Transverse colon (tissue), 3 donors: ENCODE measurements at regions not wholly inside any gene's neighbourhood (a gene's known extent, or its start where the extent isn't known, plus 50 kb on each side); places are given as distances from the start of the nearest gene placed in this dataset.

Experiments used
- EP300 ChIP-seq: sonication (generic); formaldehyde crosslinking; IDR thresholded peaks from one replicate; pipeline ENCODE4 v1.6.1; 2017; ENCODE audit warnings: antibody characterized with exemption, low read depth
- POLR2A ChIP-seq: fragments of 450-650 bp; IDR thresholded peaks from one replicate; pipeline ENCODE4 v1.6.1; 2016; ENCODE audit warnings: antibody characterized with exemption, mild to moderate bottlenecking, moderate library complexity
- TF ChIP-seq, protein P1 (sequence below), 5 experiments: fragments of 200-600 bp in 3 of 5; fragments of 450-650 bp in 2 of 5; sonication (generic) in 3 of 5; IDR thresholded peaks; 1 replicate in 2 of 5; 2 replicates in 3 of 5; pipeline ENCODE4 v1.5.1; 2016 to 2017; ENCODE audit warnings: antibody characterized with exemption in 5 of 5, inconsistent platforms in 3 of 5, mild to moderate bottlenecking in 2 of 5, moderate library complexity in 1 of 5

DNA sequence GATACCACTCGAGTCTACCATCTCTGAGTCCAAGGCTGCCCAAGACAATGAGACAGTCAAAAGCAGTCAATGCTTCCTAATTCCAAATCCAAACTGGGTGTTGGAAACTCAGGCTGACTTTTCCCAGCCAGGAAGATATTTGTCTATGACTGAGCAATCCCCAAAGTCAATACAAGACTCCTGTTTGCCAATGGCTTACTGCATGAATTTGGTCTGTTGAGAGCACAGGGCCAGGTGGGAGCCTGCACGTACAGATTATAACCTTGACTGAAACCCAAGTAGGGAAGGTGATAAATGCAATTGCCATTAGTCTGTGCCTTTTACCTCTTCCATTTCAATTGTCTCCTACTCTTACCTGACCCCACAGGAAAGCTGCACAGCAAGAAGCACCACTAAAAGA is 72.6 kb upstream of the PPARGC1A start:
- TF ChIP-seq POLR2A (no peak), EP300 (no peak)
- TF ChIP-seq, protein P1, sequence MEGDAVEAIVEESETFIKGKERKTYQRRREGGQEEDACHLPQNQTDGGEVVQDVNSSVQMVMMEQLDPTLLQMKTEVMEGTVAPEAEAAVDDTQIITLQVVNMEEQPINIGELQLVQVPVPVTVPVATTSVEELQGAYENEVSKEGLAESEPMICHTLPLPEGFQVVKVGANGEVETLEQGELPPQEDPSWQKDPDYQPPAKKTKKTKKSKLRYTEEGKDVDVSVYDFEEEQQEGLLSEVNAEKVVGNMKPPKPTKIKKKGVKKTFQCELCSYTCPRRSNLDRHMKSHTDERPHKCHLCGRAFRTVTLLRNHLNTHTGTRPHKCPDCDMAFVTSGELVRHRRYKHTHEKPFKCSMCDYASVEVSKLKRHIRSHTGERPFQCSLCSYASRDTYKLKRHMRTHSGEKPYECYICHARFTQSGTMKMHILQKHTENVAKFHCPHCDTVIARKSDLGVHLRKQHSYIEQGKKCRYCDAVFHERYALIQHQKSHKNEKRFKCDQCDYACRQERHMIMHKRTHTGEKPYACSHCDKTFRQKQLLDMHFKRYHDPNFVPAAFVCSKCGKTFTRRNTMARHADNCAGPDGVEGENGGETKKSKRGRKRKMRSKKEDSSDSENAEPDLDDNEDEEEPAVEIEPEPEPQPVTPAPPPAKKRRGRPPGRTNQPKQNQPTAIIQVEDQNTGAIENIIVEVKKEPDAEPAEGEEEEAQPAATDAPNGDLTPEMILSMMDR (IDR thresholded peaks at IDR 0.05), result no peak
